K562 (cell line): ENCODE measurements at regions not wholly inside any gene's neighbourhood (a gene's known extent, or its start where the extent isn't known, plus 50 kb on each side); places are given as distances from the start of the nearest gene placed in this dataset.

Experiments used
- MECOM ChIP-seq: fragments of 250-450 bp; sonication (Bioruptor Pico); IDR thresholded peaks from 2 replicates; pipeline ENCODE4 v1.8.0; 2022; ENCODE audit warnings: inconsistent platforms
- MTA1 ChIP-seq: fragments of 450-650 bp; IDR thresholded peaks from 2 replicates; pipeline ENCODE4 v1.6.1; 2017; ENCODE audit warnings: borderline replicate concordance
- MTA2 ChIP-seq: fragments of 450-650 bp; IDR thresholded peaks from 2 replicates; pipeline ENCODE4 v1.6.1; 2016; ENCODE audit warnings: low read depth
- NFE2 ChIP-seq: IDR thresholded peaks from 2 replicates; pipeline ENCODE4 v1.6.1; 2014; ENCODE audit warnings: antibody characterized with exemption, low read depth
- NR3C1 ChIP-seq: sonication (generic); formaldehyde crosslinking; IDR thresholded peaks from 2 replicates; pipeline ENCODE4 v1.8.1; 2022; ENCODE audit warnings: missing genetic modification reagents
- RUNX1 ChIP-seq: sonication (generic); IDR thresholded peaks from 2 replicates; pipeline ENCODE4 v1.6.1; 2016; ENCODE audit warnings: antibody characterized with exemption, low read depth
- SMAD3 ChIP-seq: fragments of 450-650 bp; formaldehyde crosslinking; conservative IDR thresholded peaks from 2 replicates; pipeline ENCODE4 v1.4.0; 2020; ENCODE audit warnings: mild to moderate bottlenecking
- ZNF24 ChIP-seq: fragments of 450-650 bp; IDR thresholded peaks from 2 replicates; pipeline ENCODE4 v1.6.1; 2016
- ZNF436 ChIP-seq: fragments of 250-450, 450-650 bp; sonication (Bioruptor Pico); formaldehyde crosslinking; IDR thresholded peaks from 2 replicates; pipeline ENCODE4 v1.7.0; 2020; ENCODE audit warnings: mild to moderate bottlenecking
- ZNF75A ChIP-seq: fragments of 450-650 bp; formaldehyde crosslinking; IDR thresholded peaks from 2 replicates; pipeline ENCODE4 v1.4.0; 2020; ENCODE audit warnings: mild to moderate bottlenecking
- ZNF764 ChIP-seq: fragments of 250-450 bp; sonication (Bioruptor Pico); IDR thresholded peaks from 2 replicates; pipeline ENCODE4 v1.4.0; 2020; ENCODE audit warnings: low read depth, mild to moderate bottlenecking, moderate library complexity
- TF ChIP-seq, protein P1 (sequence below): fragments of 200-600 bp; sonication (generic); IDR thresholded peaks from one replicate; pipeline ENCODE4 v1.6.1; 2012; ENCODE audit warnings: mild to moderate bottlenecking, low read depth, low read length, inconsistent platforms
- TF ChIP-seq, protein P2 (sequence below): fragments of 450-650 bp; conservative IDR thresholded peaks from 2 replicates; pipeline ENCODE4 v1.6.1; 2016; ENCODE audit warnings: missing genetic modification characterization, low read depth, mild to moderate bottlenecking, missing compliant biosample characterization, moderate library complexity
- TF ChIP-seq, protein P3 (sequence below): sonication (generic); formaldehyde crosslinking; IDR thresholded peaks from 2 replicates; pipeline ENCODE4 v1.8.0; 2022; ENCODE audit warnings: mild to moderate bottlenecking, low read depth, missing genetic modification reagents

DNA sequence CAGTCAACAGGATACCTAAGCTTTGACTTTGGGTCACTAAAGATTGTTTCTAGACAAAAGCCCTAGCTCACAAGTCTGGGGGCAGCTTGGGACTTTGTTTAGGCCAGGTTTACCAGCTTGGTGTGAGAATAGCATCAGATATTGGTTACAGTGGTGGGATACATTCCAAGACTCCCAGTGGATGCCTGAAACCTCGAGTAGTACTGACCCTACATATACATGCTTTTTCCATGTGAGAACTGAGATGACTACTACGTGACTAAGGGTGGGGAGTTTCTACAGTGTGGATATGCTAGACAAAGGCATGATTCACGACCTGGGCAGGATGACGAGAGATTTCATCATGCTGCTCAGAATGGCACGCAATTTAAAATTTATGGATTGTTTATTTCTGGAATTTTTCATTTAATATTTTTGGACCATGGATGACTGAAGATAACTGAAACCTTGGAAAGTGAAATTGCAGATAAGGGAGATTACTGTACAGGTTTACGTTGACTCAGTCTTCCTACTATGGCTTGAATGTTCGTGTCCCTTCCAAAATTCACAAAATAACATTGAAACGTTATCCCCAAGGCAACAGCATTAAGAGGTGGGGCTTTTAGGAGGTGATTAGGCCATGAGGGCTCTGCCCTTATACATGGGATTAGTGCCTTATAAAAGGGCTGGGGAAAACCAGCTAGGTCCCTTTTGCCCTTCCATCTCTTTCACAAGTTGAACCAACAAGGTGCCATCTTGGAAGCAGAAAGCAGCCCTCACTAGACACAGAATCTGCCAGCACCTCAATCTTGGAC lies 50.2 kb upstream of the CTAGE1 start (continued):
- TF ChIP-seq, protein P1, sequence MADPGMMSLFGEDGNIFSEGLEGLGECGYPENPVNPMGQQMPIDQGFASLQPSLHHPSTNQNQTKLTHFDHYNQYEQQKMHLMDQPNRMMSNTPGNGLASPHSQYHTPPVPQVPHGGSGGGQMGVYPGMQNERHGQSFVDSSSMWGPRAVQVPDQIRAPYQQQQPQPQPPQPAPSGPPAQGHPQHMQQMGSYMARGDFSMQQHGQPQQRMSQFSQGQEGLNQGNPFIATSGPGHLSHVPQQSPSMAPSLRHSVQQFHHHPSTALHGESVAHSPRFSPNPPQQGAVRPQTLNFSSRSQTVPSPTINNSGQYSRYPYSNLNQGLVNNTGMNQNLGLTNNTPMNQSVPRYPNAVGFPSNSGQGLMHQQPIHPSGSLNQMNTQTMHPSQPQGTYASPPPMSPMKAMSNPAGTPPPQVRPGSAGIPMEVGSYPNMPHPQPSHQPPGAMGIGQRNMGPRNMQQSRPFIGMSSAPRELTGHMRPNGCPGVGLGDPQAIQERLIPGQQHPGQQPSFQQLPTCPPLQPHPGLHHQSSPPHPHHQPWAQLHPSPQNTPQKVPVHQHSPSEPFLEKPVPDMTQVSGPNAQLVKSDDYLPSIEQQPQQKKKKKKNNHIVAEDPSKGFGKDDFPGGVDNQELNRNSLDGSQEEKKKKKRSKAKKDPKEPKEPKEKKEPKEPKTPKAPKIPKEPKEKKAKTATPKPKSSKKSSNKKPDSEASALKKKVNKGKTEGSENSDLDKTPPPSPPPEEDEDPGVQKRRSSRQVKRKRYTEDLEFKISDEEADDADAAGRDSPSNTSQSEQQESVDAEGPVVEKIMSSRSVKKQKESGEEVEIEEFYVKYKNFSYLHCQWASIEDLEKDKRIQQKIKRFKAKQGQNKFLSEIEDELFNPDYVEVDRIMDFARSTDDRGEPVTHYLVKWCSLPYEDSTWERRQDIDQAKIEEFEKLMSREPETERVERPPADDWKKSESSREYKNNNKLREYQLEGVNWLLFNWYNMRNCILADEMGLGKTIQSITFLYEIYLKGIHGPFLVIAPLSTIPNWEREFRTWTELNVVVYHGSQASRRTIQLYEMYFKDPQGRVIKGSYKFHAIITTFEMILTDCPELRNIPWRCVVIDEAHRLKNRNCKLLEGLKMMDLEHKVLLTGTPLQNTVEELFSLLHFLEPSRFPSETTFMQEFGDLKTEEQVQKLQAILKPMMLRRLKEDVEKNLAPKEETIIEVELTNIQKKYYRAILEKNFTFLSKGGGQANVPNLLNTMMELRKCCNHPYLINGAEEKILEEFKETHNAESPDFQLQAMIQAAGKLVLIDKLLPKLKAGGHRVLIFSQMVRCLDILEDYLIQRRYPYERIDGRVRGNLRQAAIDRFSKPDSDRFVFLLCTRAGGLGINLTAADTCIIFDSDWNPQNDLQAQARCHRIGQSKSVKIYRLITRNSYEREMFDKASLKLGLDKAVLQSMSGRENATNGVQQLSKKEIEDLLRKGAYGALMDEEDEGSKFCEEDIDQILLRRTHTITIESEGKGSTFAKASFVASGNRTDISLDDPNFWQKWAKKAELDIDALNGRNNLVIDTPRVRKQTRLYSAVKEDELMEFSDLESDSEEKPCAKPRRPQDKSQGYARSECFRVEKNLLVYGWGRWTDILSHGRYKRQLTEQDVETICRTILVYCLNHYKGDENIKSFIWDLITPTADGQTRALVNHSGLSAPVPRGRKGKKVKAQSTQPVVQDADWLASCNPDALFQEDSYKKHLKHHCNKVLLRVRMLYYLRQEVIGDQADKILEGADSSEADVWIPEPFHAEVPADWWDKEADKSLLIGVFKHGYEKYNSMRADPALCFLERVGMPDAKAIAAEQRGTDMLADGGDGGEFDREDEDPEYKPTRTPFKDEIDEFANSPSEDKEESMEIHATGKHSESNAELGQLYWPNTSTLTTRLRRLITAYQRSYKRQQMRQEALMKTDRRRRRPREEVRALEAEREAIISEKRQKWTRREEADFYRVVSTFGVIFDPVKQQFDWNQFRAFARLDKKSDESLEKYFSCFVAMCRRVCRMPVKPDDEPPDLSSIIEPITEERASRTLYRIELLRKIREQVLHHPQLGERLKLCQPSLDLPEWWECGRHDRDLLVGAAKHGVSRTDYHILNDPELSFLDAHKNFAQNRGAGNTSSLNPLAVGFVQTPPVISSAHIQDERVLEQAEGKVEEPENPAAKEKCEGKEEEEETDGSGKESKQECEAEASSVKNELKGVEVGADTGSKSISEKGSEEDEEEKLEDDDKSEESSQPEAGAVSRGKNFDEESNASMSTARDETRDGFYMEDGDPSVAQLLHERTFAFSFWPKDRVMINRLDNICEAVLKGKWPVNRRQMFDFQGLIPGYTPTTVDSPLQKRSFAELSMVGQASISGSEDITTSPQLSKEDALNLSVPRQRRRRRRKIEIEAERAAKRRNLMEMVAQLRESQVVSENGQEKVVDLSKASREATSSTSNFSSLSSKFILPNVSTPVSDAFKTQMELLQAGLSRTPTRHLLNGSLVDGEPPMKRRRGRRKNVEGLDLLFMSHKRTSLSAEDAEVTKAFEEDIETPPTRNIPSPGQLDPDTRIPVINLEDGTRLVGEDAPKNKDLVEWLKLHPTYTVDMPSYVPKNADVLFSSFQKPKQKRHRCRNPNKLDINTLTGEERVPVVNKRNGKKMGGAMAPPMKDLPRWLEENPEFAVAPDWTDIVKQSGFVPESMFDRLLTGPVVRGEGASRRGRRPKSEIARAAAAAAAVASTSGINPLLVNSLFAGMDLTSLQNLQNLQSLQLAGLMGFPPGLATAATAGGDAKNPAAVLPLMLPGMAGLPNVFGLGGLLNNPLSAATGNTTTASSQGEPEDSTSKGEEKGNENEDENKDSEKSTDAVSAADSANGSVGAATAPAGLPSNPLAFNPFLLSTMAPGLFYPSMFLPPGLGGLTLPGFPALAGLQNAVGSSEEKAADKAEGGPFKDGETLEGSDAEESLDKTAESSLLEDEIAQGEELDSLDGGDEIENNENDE, result no peak
- TF ChIP-seq ZNF436 (no peak), ZNF764 (no peak), RUNX1 (no peak), ZNF24 (no peak; the same call in 1 of the 2 replicates), MECOM (peak; percentile 93), SMAD3 (peak; percentile 95), MTA2 (no peak), MTA1 (no peak), ZNF75A (peak; percentile 81), NFE2 (0 out of 2 replicates have a peak, but pooled peaks have one; percentile 41), NR3C1 (no peak)
- TF ChIP-seq, protein P2, sequence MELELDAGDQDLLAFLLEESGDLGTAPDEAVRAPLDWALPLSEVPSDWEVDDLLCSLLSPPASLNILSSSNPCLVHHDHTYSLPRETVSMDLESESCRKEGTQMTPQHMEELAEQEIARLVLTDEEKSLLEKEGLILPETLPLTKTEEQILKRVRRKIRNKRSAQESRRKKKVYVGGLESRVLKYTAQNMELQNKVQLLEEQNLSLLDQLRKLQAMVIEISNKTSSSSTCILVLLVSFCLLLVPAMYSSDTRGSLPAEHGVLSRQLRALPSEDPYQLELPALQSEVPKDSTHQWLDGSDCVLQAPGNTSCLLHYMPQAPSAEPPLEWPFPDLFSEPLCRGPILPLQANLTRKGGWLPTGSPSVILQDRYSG (tag), result peak; percentile 76
- TF ChIP-seq, protein P3, sequence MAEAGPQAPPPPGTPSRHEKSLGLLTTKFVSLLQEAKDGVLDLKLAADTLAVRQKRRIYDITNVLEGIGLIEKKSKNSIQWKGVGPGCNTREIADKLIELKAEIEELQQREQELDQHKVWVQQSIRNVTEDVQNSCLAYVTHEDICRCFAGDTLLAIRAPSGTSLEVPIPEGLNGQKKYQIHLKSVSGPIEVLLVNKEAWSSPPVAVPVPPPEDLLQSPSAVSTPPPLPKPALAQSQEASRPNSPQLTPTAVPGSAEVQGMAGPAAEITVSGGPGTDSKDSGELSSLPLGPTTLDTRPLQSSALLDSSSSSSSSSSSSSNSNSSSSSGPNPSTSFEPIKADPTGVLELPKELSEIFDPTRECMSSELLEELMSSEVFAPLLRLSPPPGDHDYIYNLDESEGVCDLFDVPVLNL, result no peak
